HCT116 (cell line): ENCODE measurements at regions not wholly inside any gene's neighbourhood (a gene's known extent, or its start where the extent isn't known, plus 50 kb on each side); places are given as distances from the start of the nearest gene placed in this dataset.

ENCODE experiments used
- ATAC-seq: fragments of 200-7000 bp; cut with Tn5 transposase; 2 replicates; pipeline ENCODE4 v1.9.1; 2020; ENCODE audit warnings: mild to moderate bottlenecking, moderate library complexity
- BruUV-seq: library from RNA; stranded (reverse); fragments of 400-500 nt; replicated peaks from 2 replicates; lab custom pipeline; 2021; lab: Mats Ljungman, UMichigan
- CTCF ChIA-PET: fragments of 300-600 bp; sonication (Branson Sonifier 250); formaldehyde crosslinking; loops from one replicate; lab custom pipeline; 2021; ENCODE audit warnings: antibody characterized with exemption; lab: Charles Lee
- POLR2A ChIA-PET: fragments of 300-600, 350-600 bp; sonication (Branson Sonifier 250); formaldehyde crosslinking; loops from one replicate; lab custom pipeline; 2021; ENCODE audit warnings: antibody characterized with exemption; lab: Charles Lee
- RAD21 ChIA-PET, 2 experiments: fragments of 300-600 bp; sonication (Branson Sonifier 250); formaldehyde crosslinking; loops; one replicate each; lab custom pipeline; 2023; ENCODE audit warnings: low total read pairs in 2 of 2; ENCODE audit not compliant: uncharacterized antibody in 2 of 2, unreplicated experiment in 2 of 2, low non-redundant PET in 1 of 2; lab: Charles Lee
- DNase-seq: peaks from one replicate; pipeline ENCODE4 v3.0.0-alpha.2; 2010; ENCODE audit warnings: low read depth, low spot score
- H2AFZ ChIP-seq: fragments of 200-600 bp; shearing (Covaris generic), sonication (generic); 2 replicates; pipeline ENCODE4 v1.6.1; 2017; ENCODE audit warnings: low read depth, mixed run types, mixed read lengths, antibody characterized with exemption, low read length; ENCODE audit not compliant: poor library complexity, severe bottlenecking
- H3K27ac ChIP-seq: 2 replicates; pipeline ENCODE4 v1.5.1; 2012; ENCODE audit warnings: low read depth, low read length
- H3K27me3 ChIP-seq: fragments of 200-600 bp; sonication (generic); 2 replicates; pipeline ENCODE4 v1.6.1; 2016; ENCODE audit warnings: mixed run types, low read length, mixed read lengths; ENCODE audit not compliant: insufficient read depth
- H3K36me3 ChIP-seq, 2 experiments: fragments of 200-500 bp in 1 of 2; fragments of 200-600 bp in 1 of 2; sonication (Bioruptor generic) in 1 of 2; sonication (generic) in 1 of 2; 2 replicates each; pipeline versions ENCODE4 v1.5.1 to v1.6.1; 2014 to 2016; ENCODE audit warnings: low read length in 2 of 2, inconsistent platforms in 1 of 2, mixed read lengths in 1 of 2, mixed run types in 1 of 2; ENCODE audit not compliant: insufficient read depth in 2 of 2, control insufficient read depth in 1 of 2
- H3K4me1 ChIP-seq, 2 experiments: fragments of 200-600 bp in 1 of 2; sonication (generic) in 1 of 2; 2 replicates each; pipeline versions ENCODE4 v1.5.1 to v1.6.1; 2012 to 2017; ENCODE audit warnings: low read length in 2 of 2, inconsistent platforms in 1 of 2, mild to moderate bottlenecking in 1 of 2, mixed read lengths in 1 of 2, mixed run types in 1 of 2, moderate library complexity in 1 of 2; ENCODE audit not compliant: insufficient read depth in 2 of 2, control insufficient read depth in 1 of 2
- H3K4me2 ChIP-seq: fragments of 200-600 bp; sonication (generic); 2 replicates; pipeline ENCODE4 v1.6.1; 2017; ENCODE audit warnings: mixed run types, low read length, mixed read lengths
- H3K4me3 ChIP-seq, 2 experiments: fragments of 200-600 bp in 1 of 2; sonication (generic) in 1 of 2; replicated peaks in 1 of 2; 2 replicates each; pipeline ENCODE4 v1.5.1; 2011 to 2016; ENCODE audit warnings: low read length in 2 of 2, control low read depth in 1 of 2, low read depth in 1 of 2, mild to moderate bottlenecking in 1 of 2, mixed read lengths in 1 of 2, mixed run types in 1 of 2
- H3K79me2 ChIP-seq: fragments of 200-600 bp; sonication (generic); 2 replicates; pipeline ENCODE4 v1.6.1; 2017; ENCODE audit warnings: mild to moderate bottlenecking, mixed run types, low read length, moderate library complexity, mixed read lengths; ENCODE audit not compliant: insufficient read depth
- H3K9ac ChIP-seq: fragments of 200-600 bp; sonication (generic); 2 replicates; pipeline ENCODE4 v1.6.1; 2016; ENCODE audit warnings: low read length, mixed read lengths
- H3K9me2 ChIP-seq: fragments of 200-600 bp; sonication (generic), shearing (Covaris generic); 2 replicates; pipeline ENCODE4 v1.6.1; 2017; ENCODE audit warnings: mixed run types, mild to moderate bottlenecking, moderate library complexity; ENCODE audit not compliant: insufficient read depth
- H3K9me3 ChIP-seq, 2 experiments: fragments of 200-500 bp in 1 of 2; fragments of 200-600 bp in 1 of 2; sonication (Bioruptor generic) in 1 of 2; sonication (generic) in 1 of 2; 2 replicates each; pipeline ENCODE4 v1.6.1; 2014 to 2017; ENCODE audit warnings: low read length in 2 of 2, mixed read lengths in 2 of 2, inconsistent platforms in 1 of 2, low read depth in 1 of 2, mild to moderate bottlenecking in 1 of 2, mixed run types in 1 of 2, moderate library complexity in 1 of 2; ENCODE audit not compliant: control insufficient read depth in 1 of 2, insufficient read depth in 1 of 2
- H4K20me1 ChIP-seq: fragments of 200-600 bp; sonication (generic), shearing (Covaris generic); 2 replicates; pipeline ENCODE4 v1.6.1; 2017; ENCODE audit warnings: mixed run types, mild to moderate bottlenecking, moderate library complexity; ENCODE audit not compliant: insufficient read depth
- ATF3 ChIP-seq: IDR thresholded peaks from 2 replicates; pipeline ENCODE4 v1.6.1; 2012
- CTCF ChIP-seq, 3 experiments: fragments of 200-600 bp in 1 of 3; sonication (generic) in 1 of 3; IDR thresholded peaks in 2 of 3; conservative IDR thresholded peaks in 1 of 3; 2 replicates each; pipeline ENCODE4 v1.5.1; 2012 to 2017; ENCODE audit warnings: low read depth in 2 of 3, low read length in 2 of 3, antibody characterized with exemption in 1 of 3, borderline replicate concordance in 1 of 3, control low read depth in 1 of 3, mild to moderate bottlenecking in 1 of 3, mixed read lengths in 1 of 3, mixed run types in 1 of 3, moderate library complexity in 1 of 3; ENCODE audit not compliant: insufficient read depth in 1 of 3
- ELF1 ChIP-seq: IDR thresholded peaks from 2 replicates; pipeline ENCODE4 v1.6.1; 2012; ENCODE audit warnings: low read depth, borderline replicate concordance
- EZH2phosphoT487 ChIP-seq: fragments of 200-600 bp; IDR thresholded peaks from 2 replicates; pipeline ENCODE4 v1.6.1; 2018; ENCODE audit warnings: antibody characterized with exemption, borderline replicate concordance
- FOSL1 ChIP-seq: IDR thresholded peaks from 2 replicates; pipeline ENCODE4 v1.6.1; 2012; ENCODE audit warnings: low read depth
- JUND ChIP-seq: IDR thresholded peaks from 2 replicates; pipeline ENCODE4 v1.6.1; 2012
- MAX ChIP-seq: IDR thresholded peaks from 2 replicates; pipeline ENCODE4 v1.6.1; 2012
- POLR2A ChIP-seq: IDR thresholded peaks from 2 replicates; pipeline ENCODE4 v1.7.0; 2011; ENCODE audit warnings: borderline replicate concordance; ENCODE audit not compliant: insufficient read depth, insufficient read length; ENCODE audit errors: extremely low read depth
- POLR2AphosphoS5 ChIP-seq: IDR thresholded peaks from 2 replicates; pipeline ENCODE4 v1.6.1; 2011; ENCODE audit warnings: mild to moderate bottlenecking, low read depth, low read length, moderate library complexity
- SIN3A ChIP-seq: IDR thresholded peaks from 2 replicates; pipeline ENCODE4 v1.6.1; 2012; ENCODE audit warnings: low read depth
- SP1 ChIP-seq: IDR thresholded peaks from 2 replicates; pipeline ENCODE4 v1.6.1; 2012; ENCODE audit warnings: low read depth
- SRF ChIP-seq: IDR thresholded peaks from 2 replicates; pipeline ENCODE4 v1.6.1; 2012; ENCODE audit warnings: low read depth
- TCF7L2 ChIP-seq: IDR thresholded peaks from 2 replicates; pipeline ENCODE4 v1.7.0; 2011; ENCODE audit warnings: borderline replicate concordance, inconsistent platforms; ENCODE audit not compliant: insufficient read depth, insufficient read length; ENCODE audit errors: extremely low read depth
- YY1 ChIP-seq: IDR thresholded peaks from 2 replicates; pipeline ENCODE4 v1.6.1; 2011; ENCODE audit warnings: low read length, low read depth, moderate library complexity, mild to moderate bottlenecking; ENCODE audit not compliant: insufficient replicate concordance; ENCODE audit errors: extremely low read depth
- ZFX ChIP-seq: fragments of 450-650 bp; IDR thresholded peaks from 2 replicates; pipeline ENCODE4 v1.6.1; 2017
- intact Hi-C: fragments of 100-400 bp; cut with micrococcal nuclease; formaldehyde crosslinking; loops from 2 replicates; pipeline ENCODE4 v1.10.0; 2022
- TF ChIP-seq, protein P1 (sequence below): IDR thresholded peaks from 2 replicates; pipeline ENCODE4 v1.6.1; 2011; ENCODE audit warnings: mild to moderate bottlenecking, low read length, moderate library complexity; ENCODE audit not compliant: insufficient replicate concordance; ENCODE audit errors: extremely low read depth
- TF ChIP-seq, protein P2 (sequence below): IDR thresholded peaks from 2 replicates; pipeline ENCODE4 v1.6.1; 2012; ENCODE audit warnings: low read depth

DNA sequence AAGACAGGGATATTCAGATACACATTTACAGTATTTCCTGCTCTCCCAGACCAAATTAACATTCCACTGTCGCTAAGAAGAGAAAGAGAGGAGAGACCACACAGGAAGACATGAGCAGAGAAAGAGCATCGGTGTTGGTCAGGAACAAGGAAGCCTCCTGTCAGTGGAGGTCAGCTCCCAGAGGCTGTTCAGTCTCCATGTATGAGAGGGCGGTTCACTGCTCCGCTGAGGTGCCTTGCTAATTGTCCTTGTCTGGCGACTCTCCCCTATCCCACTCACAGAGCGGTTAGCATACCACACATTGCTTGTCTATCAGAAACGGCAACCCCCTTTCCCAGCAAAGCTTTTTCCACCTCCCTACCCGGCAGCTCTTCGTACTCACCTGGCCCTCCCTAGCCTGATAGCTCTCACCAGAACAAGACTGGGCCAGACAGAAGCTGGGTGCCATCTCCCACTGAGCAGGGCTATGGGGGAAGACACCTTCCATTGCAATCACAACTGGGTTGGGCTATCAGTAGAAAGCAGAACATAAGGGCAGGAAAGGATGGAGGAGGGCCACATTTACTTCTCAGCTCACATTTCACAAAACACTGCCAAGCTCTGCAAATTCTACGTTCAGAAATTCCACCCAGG is 58.6 kb upstream of the LMNB1 start (continued):
- TF ChIP-seq ATF3: no peak
- TF ChIP-seq, all 23 proteins: peak for 0

GRCh38 chr5:126720369-126720768 is 56.6 kb upstream of the LMNB1 start:
- ATAC-seq (no peak), DNase-seq (no peak)
- Histone ChIP-seq H3K4me3 (no peak overlapping the region), H3K4me2 (no peak overlapping the region), H4K20me1 (no peaks in the 10 kb centered on the region), H3K9me3 (no peaks in the 10 kb centered on the region), H3K9ac (no peak overlapping the region), H2AFZ (no peak overlapping the region), H3K79me2 (no peaks in the 10 kb centered on the region), H3K27me3 (no peaks in the 10 kb centered on the region), H3K4me1 (no peaks in the 10 kb centered on the region), H3K27ac (no peak overlapping the region), H3K36me3 (no peaks in the 10 kb centered on the region), H3K9me2 (no peaks in the 10 kb centered on the region)
- CTCF ChIA-PET: no interaction called here
- no TSS peak for BruUV-seq
- intact Hi-C loops: no loop called here
- RAD21 ChIA-PET: no interaction called here
- POLR2A ChIA-PET: no interaction called here
- no peak for TF ChIP-seq MAX
- TF ChIP-seq SP1: no peak
- TF ChIP-seq SRF: no peak
- no peak for TF ChIP-seq POLR2AphosphoS5
- TF ChIP-seq, protein P1, sequence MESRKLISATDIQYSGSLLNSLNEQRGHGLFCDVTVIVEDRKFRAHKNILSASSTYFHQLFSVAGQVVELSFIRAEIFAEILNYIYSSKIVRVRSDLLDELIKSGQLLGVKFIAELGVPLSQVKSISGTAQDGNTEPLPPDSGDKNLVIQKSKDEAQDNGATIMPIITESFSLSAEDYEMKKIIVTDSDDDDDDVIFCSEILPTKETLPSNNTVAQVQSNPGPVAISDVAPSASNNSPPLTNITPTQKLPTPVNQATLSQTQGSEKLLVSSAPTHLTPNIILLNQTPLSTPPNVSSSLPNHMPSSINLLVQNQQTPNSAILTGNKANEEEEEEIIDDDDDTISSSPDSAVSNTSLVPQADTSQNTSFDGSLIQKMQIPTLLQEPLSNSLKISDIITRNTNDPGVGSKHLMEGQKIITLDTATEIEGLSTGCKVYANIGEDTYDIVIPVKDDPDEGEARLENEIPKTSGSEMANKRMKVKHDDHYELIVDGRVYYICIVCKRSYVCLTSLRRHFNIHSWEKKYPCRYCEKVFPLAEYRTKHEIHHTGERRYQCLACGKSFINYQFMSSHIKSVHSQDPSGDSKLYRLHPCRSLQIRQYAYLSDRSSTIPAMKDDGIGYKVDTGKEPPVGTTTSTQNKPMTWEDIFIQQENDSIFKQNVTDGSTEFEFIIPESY: no peak
- TF ChIP-seq, protein P2, sequence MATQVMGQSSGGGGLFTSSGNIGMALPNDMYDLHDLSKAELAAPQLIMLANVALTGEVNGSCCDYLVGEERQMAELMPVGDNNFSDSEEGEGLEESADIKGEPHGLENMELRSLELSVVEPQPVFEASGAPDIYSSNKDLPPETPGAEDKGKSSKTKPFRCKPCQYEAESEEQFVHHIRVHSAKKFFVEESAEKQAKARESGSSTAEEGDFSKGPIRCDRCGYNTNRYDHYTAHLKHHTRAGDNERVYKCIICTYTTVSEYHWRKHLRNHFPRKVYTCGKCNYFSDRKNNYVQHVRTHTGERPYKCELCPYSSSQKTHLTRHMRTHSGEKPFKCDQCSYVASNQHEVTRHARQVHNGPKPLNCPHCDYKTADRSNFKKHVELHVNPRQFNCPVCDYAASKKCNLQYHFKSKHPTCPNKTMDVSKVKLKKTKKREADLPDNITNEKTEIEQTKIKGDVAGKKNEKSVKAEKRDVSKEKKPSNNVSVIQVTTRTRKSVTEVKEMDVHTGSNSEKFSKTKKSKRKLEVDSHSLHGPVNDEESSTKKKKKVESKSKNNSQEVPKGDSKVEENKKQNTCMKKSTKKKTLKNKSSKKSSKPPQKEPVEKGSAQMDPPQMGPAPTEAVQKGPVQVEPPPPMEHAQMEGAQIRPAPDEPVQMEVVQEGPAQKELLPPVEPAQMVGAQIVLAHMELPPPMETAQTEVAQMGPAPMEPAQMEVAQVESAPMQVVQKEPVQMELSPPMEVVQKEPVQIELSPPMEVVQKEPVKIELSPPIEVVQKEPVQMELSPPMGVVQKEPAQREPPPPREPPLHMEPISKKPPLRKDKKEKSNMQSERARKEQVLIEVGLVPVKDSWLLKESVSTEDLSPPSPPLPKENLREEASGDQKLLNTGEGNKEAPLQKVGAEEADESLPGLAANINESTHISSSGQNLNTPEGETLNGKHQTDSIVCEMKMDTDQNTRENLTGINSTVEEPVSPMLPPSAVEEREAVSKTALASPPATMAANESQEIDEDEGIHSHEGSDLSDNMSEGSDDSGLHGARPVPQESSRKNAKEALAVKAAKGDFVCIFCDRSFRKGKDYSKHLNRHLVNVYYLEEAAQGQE: no peak
- no peak for TF ChIP-seq ATF3
- TF ChIP-seq SIN3A: no peak
- no peak for TF ChIP-seq CTCF (IDR thresholded peaks at IDR 0.05 in 2 of 3, conservative IDR thresholded peaks at IDR 0.05 in 1 of 3; ENCODE audit: borderline replicate concordance in 1 of 3, insufficient read depth in 1 of 3, low read depth in 2 of 3, low read length in 2 of 3)
- TF ChIP-seq ELF1: no peak
- no peak for TF ChIP-seq POLR2A
- no peak for TF ChIP-seq ZFX
- TF ChIP-seq JUND: no peak
- TF ChIP-seq EZH2phosphoT487: no peak
- no peak for TF ChIP-seq TCF7L2
- TF ChIP-seq YY1: no peak
- no peak for TF ChIP-seq FOSL1
